ENCODE measurements at regions not wholly inside any gene's neighbourhood (a gene's known extent, or its start where the extent isn't known, plus 50 kb on each side); places are given as distances from the start of the nearest gene placed in this dataset.

- POLR2A ChIA-PET: no interaction called here
- FAIRE-seq: no peak
- DNase-seq (ENCODE audit: low read depth, low spot score): no peak
These were observed 63.7 kb upstream of the RTL1 start for GRCh38 chr14:100967178-100967577.

GRCh38 chr14:100967930-100968329 lies 64.4 kb upstream of the RTL1 start:
- DNase-seq (ENCODE audit: low read depth, low spot score): no peak
- Histone ChIP-seq H3K4me1 (ENCODE audit: control insufficient read depth, extremely low read depth, insufficient read depth, low read length) (no peaks in the 10 kb centered on the region), H3K9ac (replicated peaks; ENCODE audit: extremely low read depth, insufficient read depth, low read length) (no peak overlapping the region), H4K20me1 (replicated peaks; ENCODE audit: control insufficient read depth, extremely low read depth, insufficient read depth, low read length) (no peaks in the 10 kb centered on the region), H2AFZ (ENCODE audit: low read depth, low read length) (no peak overlapping the region), H3K9me1 (replicated peaks; ENCODE audit: control insufficient read depth, extremely low read depth, insufficient read depth, low read length) (no peaks in the 10 kb centered on the region), H3K27me3 (ENCODE audit: control insufficient read depth in 2 of 2, insufficient read depth in 2 of 2, low read length in 2 of 2) (no peaks in the 10 kb centered on the region), H3K79me2 (ENCODE audit: control insufficient read depth, insufficient read depth, low read length) (no peaks in the 10 kb centered on the region), H3K27ac (ENCODE audit: insufficient read depth, low read depth, low read length) (no peak overlapping the region), H3K4me3 (replicated peaks in 1 of 3; ENCODE audit: insufficient read depth in 1 of 3, low read depth in 1 of 3, low read length in 3 of 3) (no peak overlapping the region), H3K36me3 (ENCODE audit: control insufficient read depth in 2 of 2, extremely low read depth in 1 of 2, insufficient read depth in 2 of 2, low read length in 2 of 2) (no peaks in the 10 kb centered on the region), H3K9me3 (replicated peaks; ENCODE audit: control insufficient read depth, insufficient read depth, low read length) (no peaks in the 10 kb centered on the region), H3K4me2 (ENCODE audit: insufficient read depth, low read length) (no peak overlapping the region)
- dilution Hi-C loops (cut with MboI; ENCODE audit: extremely low pct_ligation_motif_present, low sequenced_read_pairs): no loop called here
- no peak for TF ChIP-seq MYC (IDR thresholded peaks at IDR 0.05; ENCODE audit: low read depth, low read length)
- TF ChIP-seq, protein P1, sequence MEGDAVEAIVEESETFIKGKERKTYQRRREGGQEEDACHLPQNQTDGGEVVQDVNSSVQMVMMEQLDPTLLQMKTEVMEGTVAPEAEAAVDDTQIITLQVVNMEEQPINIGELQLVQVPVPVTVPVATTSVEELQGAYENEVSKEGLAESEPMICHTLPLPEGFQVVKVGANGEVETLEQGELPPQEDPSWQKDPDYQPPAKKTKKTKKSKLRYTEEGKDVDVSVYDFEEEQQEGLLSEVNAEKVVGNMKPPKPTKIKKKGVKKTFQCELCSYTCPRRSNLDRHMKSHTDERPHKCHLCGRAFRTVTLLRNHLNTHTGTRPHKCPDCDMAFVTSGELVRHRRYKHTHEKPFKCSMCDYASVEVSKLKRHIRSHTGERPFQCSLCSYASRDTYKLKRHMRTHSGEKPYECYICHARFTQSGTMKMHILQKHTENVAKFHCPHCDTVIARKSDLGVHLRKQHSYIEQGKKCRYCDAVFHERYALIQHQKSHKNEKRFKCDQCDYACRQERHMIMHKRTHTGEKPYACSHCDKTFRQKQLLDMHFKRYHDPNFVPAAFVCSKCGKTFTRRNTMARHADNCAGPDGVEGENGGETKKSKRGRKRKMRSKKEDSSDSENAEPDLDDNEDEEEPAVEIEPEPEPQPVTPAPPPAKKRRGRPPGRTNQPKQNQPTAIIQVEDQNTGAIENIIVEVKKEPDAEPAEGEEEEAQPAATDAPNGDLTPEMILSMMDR (IDR thresholded peaks at IDR 0.05; ENCODE audit: extremely low read depth in 1 of 2, insufficient read depth in 1 of 2, low read depth in 1 of 2, low read length in 2 of 2): no peak
- TF ChIP-seq FOS (IDR thresholded peaks at IDR 0.05; ENCODE audit: borderline replicate concordance, insufficient read depth, low read length): no peak
- TF ChIP-seq GATA2 (IDR thresholded peaks at IDR 0.05; ENCODE audit: insufficient read depth, insufficient read length, low read depth, low read length): no peak
- no peak for TF ChIP-seq EZH2 (IDR thresholded peaks at IDR 0.05; ENCODE audit: borderline replicate concordance, low read depth, low read length, severe bottlenecking)
- no peak for TF ChIP-seq POLR2AphosphoS5 (IDR thresholded peaks at IDR 0.05; ENCODE audit: insufficient read depth, low read depth, low read length)
- TF ChIP-seq JUN (IDR thresholded peaks at IDR 0.05; ENCODE audit: borderline replicate concordance, insufficient read depth, insufficient read length, low read depth): no peak
- TF ChIP-seq POLR2A (IDR thresholded peaks at IDR 0.05; ENCODE audit: low read depth, low read length): no peak
- TF ChIP-seq MAX (IDR thresholded peaks at IDR 0.05; ENCODE audit: insufficient read depth, insufficient read length): no peak
- CTCF ChIA-PET: no interaction called here
- intact Hi-C loops (cut with micrococcal nuclease): loop anchor here (2.0 kb wide), 1 partner anchor 13 kb away; no protein-coding TSS in a partner anchor
- POLR2A ChIA-PET: no interaction called here
- BruUV-seq (replicated peaks): no TSS peak
- FAIRE-seq: no peak

More at GRCh38 chr14:100967178-100967577, 63.7 kb upstream of the RTL1 start:
- dilution Hi-C loops (cut with MboI; ENCODE audit: extremely low pct_ligation_motif_present, low sequenced_read_pairs) (no loop called here), intact Hi-C loops (cut with micrococcal nuclease) (no loop called here)
- TF ChIP-seq GATA2 (IDR thresholded peaks at IDR 0.05; ENCODE audit: insufficient read depth, insufficient read length, low read depth, low read length): no peak
- TF ChIP-seq, protein P1 (IDR thresholded peaks at IDR 0.05; ENCODE audit: extremely low read depth in 1 of 2, insufficient read depth in 1 of 2, low read depth in 1 of 2, low read length in 2 of 2): no peak
- BruUV-seq (replicated peaks): no TSS peak
- Histone ChIP-seq H3K9ac (replicated peaks; ENCODE audit: extremely low read depth, insufficient read depth, low read length) (no peak overlapping the region), H3K9me3 (replicated peaks; ENCODE audit: control insufficient read depth, insufficient read depth, low read length) (no peaks in the 10 kb centered on the region), H3K4me2 (ENCODE audit: insufficient read depth, low read length) (no peak overlapping the region), H4K20me1 (replicated peaks; ENCODE audit: control insufficient read depth, extremely low read depth, insufficient read depth, low read length) (no peaks in the 10 kb centered on the region), H2AFZ (ENCODE audit: low read depth, low read length) (no peak overlapping the region), H3K27me3 (ENCODE audit: control insufficient read depth in 2 of 2, insufficient read depth in 2 of 2, low read length in 2 of 2) (no peaks in the 10 kb centered on the region), H3K4me3 (replicated peaks in 1 of 3; ENCODE audit: insufficient read depth in 1 of 3, low read depth in 1 of 3, low read length in 3 of 3) (no peak overlapping the region), H3K9me1 (replicated peaks; ENCODE audit: control insufficient read depth, extremely low read depth, insufficient read depth, low read length) (no peaks in the 10 kb centered on the region), H3K36me3 (ENCODE audit: control insufficient read depth in 2 of 2, extremely low read depth in 1 of 2, insufficient read depth in 2 of 2, low read length in 2 of 2) (peaks cover 0 to 3% of the 10 kb centered on the region in 2 experiments), H3K79me2 (ENCODE audit: control insufficient read depth, insufficient read depth, low read length) (no peaks in the 10 kb centered on the region), H3K27ac (ENCODE audit: insufficient read depth, low read depth, low read length) (no peak overlapping the region), H3K4me1 (ENCODE audit: control insufficient read depth, extremely low read depth, insufficient read depth, low read length) (no peaks in the 10 kb centered on the region)
- CTCF ChIA-PET: no interaction called here

Data from endothelial cell of umbilical vein (primary cell).